ENCODE measurements at regions not wholly inside any gene's neighbourhood (a gene's known extent, or its start where the extent isn't known, plus 50 kb on each side); places are given as distances from the start of the nearest gene placed in this dataset.

DNA sequence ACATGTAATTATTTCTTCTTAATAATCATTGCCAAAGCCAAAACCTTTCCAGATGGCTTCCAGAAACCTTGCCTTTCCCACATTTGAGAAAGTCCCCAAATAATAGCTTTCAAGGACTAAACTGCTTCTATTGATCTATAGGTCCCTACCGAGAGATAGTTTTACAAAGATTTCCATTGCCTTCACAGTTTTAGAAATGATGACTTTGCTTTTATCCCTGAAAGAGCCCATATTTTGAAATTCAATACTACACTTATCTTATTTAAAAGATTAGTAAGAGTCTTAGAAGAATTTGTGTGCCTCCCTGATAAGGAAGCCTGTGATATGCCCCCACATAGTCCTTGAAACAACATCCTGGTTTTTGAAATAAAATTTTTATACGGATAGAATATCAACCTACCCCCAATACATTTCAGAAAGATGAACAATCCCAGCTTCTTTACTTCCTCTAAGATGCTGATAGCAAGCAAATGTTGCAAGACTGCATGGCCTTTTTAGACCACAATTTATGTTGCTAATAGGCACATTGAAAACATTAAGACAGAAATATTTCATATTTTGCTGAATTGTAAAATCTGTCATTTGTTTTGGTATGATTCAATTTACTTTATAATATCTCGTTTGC is 146.3 kb downstream of the TMCO5A start:
- no peak for TF ChIP-seq POLR2AphosphoS5 (IDR thresholded peaks at IDR 0.05; ENCODE audit: low read depth, low read length)
- no peak for TF ChIP-seq POLR2A (IDR thresholded peaks at IDR 0.05; ENCODE audit: low read depth, low read length)
- no peak for TF ChIP-seq POU2F2 (IDR thresholded peaks at IDR 0.05; ENCODE audit: low read depth, low read length)
- no peak for TF ChIP-seq TAF1 (IDR thresholded peaks at IDR 0.05; ENCODE audit: low read depth, low read length)

Data from GM12891 (cell line).